ENCODE measurements at regions not wholly inside any gene's neighbourhood (a gene's known extent, or its start where the extent isn't known, plus 50 kb on each side); places are given as distances from the start of the nearest gene placed in this dataset.

DNA sequence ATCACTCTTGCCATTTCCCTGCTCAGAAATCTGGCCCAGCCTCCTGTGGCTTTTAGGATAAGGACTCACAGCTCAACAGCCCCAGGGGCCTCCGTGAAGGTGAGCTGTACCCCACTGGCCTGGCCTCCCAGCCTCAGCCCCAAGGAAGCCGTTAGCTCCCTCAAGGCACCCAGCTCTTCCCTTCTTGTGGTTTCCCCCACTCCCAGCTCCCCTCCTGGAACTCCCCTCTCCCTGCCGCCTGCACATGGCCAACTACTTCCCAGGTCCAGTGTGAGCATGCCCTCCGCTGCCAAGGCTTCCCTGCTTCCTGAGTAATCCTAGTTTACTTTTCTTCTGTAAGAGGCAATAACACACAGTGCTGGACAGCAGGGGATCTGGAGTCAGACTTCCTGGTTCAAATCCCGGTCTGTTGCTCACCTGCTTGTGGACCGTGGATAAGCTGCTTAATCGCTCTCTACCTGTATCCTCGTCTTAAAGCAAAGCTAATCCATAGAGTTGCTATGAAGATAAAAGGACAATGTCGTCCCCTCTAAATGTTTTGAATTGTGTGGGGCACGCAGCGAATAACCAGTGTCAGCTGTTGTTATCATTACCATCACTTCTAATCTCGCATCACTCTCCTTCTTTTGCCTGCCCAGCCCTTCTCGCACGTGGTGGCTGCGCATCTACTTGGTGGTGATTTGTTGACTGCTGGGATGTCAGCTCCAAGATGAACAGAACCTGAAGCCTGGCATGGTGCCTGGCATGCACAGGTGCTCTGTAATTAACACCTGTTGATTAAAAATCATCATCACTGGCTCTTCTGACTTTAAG is 86.6 kb downstream of the C5orf15 start:
- TF ChIP-seq CTCF (IDR thresholded peaks at IDR 0.05; ENCODE audit: low read length) (no peak), EZH2 (IDR thresholded peaks at IDR 0.05; ENCODE audit: borderline replicate concordance, low read length) (no peak)

Measured in OCI-LY1 (cell line).